Mucosa of descending colon (tissue), 3 donors: ENCODE measurements at regions not wholly inside any gene's neighbourhood (a gene's known extent, or its start where the extent isn't known, plus 50 kb on each side); places are given as distances from the start of the nearest gene placed in this dataset.

Source experiments
- ATAC-seq: fragments of 200-7000 bp; cut with Tn5 transposase; one replicate; pipeline ENCODE4 v1.9.1; 2020; ENCODE audit warnings: mild to moderate bottlenecking, moderate library complexity
- DNase-seq, 3 donors: peaks; one replicate each; pipeline ENCODE4 v3.0.0-alpha.2; 2020
- H3K36me3 ChIP-seq: fragments of 200-600 bp; one replicate; pipeline ENCODE4 v1.8.0; 2021; ENCODE audit warnings: low read depth, mild to moderate bottlenecking
- H3K4me1 ChIP-seq: fragments of 200-600 bp; one replicate; pipeline ENCODE4 v1.8.0; 2021; ENCODE audit warnings: low read depth, mild to moderate bottlenecking
- H3K4me3 ChIP-seq: fragments of 200-600 bp; one replicate; pipeline ENCODE4 v1.8.0; 2021; ENCODE audit warnings: mild to moderate bottlenecking
- H3K9me3 ChIP-seq: fragments of 200-600 bp; one replicate; pipeline ENCODE4 v1.8.0; 2021; ENCODE audit warnings: mild to moderate bottlenecking
- CTCF ChIP-seq: fragments of 200-600 bp; IDR thresholded peaks from one replicate; pipeline ENCODE4 v1.8.0; 2022; ENCODE audit warnings: antibody characterized with exemption, mild to moderate bottlenecking
- intact Hi-C, 2 donors: fragments of 100-400 bp; cut with DNase I in 1 of 2; cut with micrococcal nuclease in 1 of 2; formaldehyde crosslinking; loops; one replicate each; pipeline versions ENCODE4 v1.11.0 to v1.11.1; 2022; cut with DNase I, micrococcal nuclease
- donor health status: DM: no; HTN: no; CAD: no; lungs with moderate emphysema.
- donor health status: DM: no; HTN: no; CAD: no.
- donor health status: DM: no; HTN: yes; CAD: no.

GRCh38 chr11:26187639-26188038, 144.3 kb upstream of the ANO3 start:
- DNase-seq (no peak), ATAC-seq (no peak)
- TF ChIP-seq CTCF = no peak
- Histone ChIP-seq H3K36me3 (no peaks in the 10 kb centered on the region), H3K4me1 (no peaks in the 10 kb centered on the region), H3K4me3 (no peak overlapping the region), H3K9me3 (no peaks in the 10 kb centered on the region)
- intact Hi-C loops = no loop called here

- DNase-seq = no peak
- no peaks in the 10 kb centered on the region for H3K36me3 ChIP-seq
- no peaks in the 10 kb centered on the region for H3K4me1 ChIP-seq
- intact Hi-C loops = no loop called here
- no peaks in the 10 kb centered on the region for H3K9me3 ChIP-seq
- ATAC-seq = no peak
- no peak for TF ChIP-seq CTCF
- H3K4me3 ChIP-seq = no peak overlapping the region
Observed at GRCh38 chr11:26188554-26188953, 143.4 kb upstream of the ANO3 start.

- Histone ChIP-seq H3K9me3 (no peaks in the 10 kb centered on the region), H3K4me3 (no peak overlapping the region), H3K36me3 (no peaks in the 10 kb centered on the region), H3K4me1 (no peaks in the 10 kb centered on the region)
- ATAC-seq = no peak
- intact Hi-C loops = no loop called here
- DNase-seq = no peak
- no peak for TF ChIP-seq CTCF
Observed at GRCh38 chr11:26191193-26191592, 140.7 kb upstream of the ANO3 start.

- no peaks in the 10 kb centered on the region for H3K9me3 ChIP-seq
- no peak for TF ChIP-seq CTCF
- no peaks in the 10 kb centered on the region for H3K36me3 ChIP-seq
- intact Hi-C loops = no loop called here
- DNase-seq (no peak), ATAC-seq (no peak)
- no peaks in the 10 kb centered on the region for H3K4me1 ChIP-seq
- H3K4me3 ChIP-seq = no peak overlapping the region
Observed at GRCh38 chr11:26193694-26194365, 138.1 kb upstream of the ANO3 start.

GRCh38 chr11:26194881-26195280, 137.0 kb upstream of the ANO3 start:
- H3K9me3 ChIP-seq = no peaks in the 10 kb centered on the region
- intact Hi-C loops = no loop called here
- no peak for ATAC-seq
- no peak overlapping the region for H3K4me3 ChIP-seq
- H3K36me3 ChIP-seq = no peaks in the 10 kb centered on the region
- no peak for TF ChIP-seq CTCF
- H3K4me1 ChIP-seq = no peaks in the 10 kb centered on the region
- DNase-seq = no peak
